GM12872 (cell line): ENCODE measurements at regions not wholly inside any gene's neighbourhood (a gene's known extent, or its start where the extent isn't known, plus 50 kb on each side); places are given as distances from the start of the nearest gene placed in this dataset.

Experiments
- CTCF ChIP-seq: IDR thresholded peaks from 3 replicates; pipeline ENCODE4 v1.5.1; 2011; ENCODE audit warnings: low read depth, mild to moderate bottlenecking, low read length, moderate library complexity; ENCODE audit not compliant: insufficient read depth

DNA sequence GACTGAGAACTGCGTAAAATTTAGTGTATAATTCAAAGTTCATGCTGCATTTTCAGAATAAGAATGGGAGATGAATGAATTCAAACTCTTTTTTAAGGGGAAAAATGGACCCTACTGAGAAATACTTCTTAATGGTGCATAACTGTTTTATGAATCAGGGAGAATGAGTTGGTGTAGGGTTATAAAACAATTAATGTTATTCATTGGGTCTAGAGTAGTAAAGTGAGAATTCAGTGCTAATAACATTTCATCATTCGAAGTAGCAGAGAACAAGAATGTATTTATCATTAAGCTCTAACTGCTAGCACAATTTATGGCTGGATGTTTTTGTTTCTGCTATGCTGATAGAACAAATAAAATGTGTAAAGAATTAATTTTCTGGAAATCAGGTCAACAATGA, 310.2 kb downstream of the SLITRK5 start:
- no peak for TF ChIP-seq CTCF

GRCh38 chr13:87982400-87982799, 311.2 kb downstream of the SLITRK5 start:
- TF ChIP-seq CTCF: no peak

DNA sequence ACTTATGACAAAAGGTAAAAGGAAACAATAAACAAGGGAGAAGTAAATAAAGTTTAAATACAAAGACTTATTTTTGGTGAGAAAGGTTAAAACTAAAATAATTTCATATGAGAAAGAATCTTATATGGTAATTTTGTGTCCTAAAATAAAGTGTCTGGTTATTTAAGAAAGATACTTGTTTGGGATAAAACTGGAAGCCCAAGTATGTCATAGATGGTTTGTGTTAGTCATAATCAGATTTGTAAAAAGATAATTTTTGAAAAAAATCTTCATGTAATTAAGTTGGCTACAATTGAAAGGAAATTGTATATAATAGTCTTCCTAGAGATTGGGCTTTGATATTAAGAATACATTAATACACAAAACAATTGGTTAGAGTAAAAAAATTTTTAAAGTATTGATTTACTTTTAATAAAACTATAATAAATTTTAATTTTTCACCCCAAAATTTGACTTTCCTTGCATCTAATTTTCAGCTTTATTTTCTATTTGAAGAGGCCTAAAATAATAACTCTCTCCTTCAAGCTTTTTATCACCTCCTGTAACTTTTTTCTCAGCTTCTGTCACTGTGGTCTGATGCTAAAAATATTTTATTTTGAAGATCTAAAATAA, 315.6 kb downstream of the SLITRK5 start:
- no peak for TF ChIP-seq CTCF

DNA sequence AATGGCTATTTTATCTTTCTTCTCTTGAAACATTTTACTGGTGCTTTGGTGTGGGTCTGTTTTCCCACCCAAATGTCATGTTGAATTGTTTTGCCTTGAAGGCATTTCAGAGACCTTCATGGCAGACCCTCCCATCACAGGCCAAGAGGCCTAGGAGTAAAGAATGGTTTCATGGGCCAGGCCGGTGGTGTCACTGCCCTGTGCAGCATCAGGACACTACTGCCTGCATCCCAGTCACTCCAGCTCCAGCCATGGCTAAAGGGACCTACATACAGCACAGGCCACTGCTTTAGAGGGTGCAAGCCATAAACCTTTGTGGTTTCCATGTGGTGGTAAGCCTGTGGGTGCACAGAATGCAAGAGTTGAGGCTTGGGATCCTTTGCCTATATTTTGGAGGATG, 326.9 kb downstream of the SLITRK5 start:
- TF ChIP-seq CTCF: no peak

DNA sequence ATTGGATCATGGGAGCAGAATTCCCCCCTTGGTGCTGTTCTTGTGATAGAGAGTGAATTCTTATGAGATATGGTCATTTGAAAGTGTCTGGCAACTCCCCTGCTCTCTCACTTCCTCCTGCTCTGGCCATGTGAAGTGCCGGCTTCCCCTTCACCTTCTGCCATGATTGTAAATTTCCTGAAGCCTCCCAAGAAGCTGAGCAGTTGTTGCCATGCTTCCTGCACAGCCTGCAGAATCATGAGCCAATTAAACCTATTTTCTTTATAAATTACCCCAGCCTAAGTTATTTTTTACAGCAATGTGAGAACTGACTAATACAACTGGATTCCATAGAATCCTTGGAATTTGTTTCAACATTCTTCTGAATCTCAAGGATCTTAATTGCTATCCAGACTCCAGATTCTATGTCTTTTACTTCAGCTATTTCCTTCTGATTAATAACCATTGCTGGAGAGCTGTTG, 328.1 kb downstream of the SLITRK5 start:
- TF ChIP-seq CTCF: no peak

DNA sequence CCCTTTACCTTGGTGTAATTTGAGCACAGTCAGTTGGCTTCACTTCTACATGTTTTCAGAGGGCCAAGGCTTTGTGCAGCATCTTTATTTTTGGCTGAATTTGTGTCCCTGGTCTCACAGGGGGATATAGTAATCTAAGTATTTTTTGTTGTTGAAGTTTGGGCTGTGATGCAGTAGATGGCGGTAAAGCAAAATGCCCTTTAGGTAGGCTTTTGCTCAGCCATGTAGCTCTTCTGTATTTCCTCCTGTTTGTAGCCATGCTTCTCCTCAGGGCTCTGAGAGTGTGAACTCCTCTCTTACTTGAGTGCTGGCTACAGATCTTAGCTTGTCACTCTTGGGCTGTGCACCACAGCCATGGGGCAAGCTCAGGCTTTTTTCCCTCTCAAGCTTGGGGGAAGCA, 328.6 kb downstream of the SLITRK5 start:
- no peak for TF ChIP-seq CTCF

- TF ChIP-seq CTCF: no peak
These were observed 329.1 kb downstream of the SLITRK5 start for GRCh38 chr13:88000239-88000638.
